HEK293 (cell line): ENCODE measurements at regions not wholly inside any gene's neighbourhood (a gene's known extent, or its start where the extent isn't known, plus 50 kb on each side); places are given as distances from the start of the nearest gene placed in this dataset.

Source experiments
- CTCF ChIP-seq: fragments of 450-650 bp; formaldehyde crosslinking; IDR thresholded peaks from 2 replicates; pipeline ENCODE4 v1.5.1; 2016; ENCODE audit warnings: missing biosample characterization, missing genetic modification characterization
- ZNF18 ChIP-seq: fragments of 450-650 bp; formaldehyde crosslinking; IDR thresholded peaks from 2 replicates; pipeline ENCODE4 v1.5.1; 2016; ENCODE audit warnings: missing biosample characterization, missing genetic modification characterization

DNA sequence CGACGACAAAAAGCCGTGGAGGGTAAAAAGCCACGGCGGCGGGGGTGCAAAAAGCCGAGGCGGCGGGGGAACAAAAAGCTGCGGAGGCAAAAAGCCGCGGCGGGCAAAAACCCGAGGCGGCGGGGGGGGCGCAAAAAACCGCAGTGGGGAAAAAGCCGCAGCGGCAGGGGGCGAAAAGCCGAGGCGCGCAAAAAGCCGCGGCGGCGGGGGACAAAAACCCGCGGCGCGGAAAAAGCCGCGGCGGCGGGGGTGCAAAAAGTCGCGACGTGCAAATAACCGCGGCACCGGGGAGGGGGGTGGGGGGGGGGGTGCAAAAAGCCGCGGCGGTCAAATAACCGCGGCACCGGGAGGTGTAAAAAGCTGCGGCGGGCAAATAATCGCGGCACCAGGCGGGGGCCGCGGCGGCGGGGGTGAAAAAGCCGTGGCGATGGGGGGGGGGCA, 511.5 kb downstream of the FOXD4L5 start:
- TF ChIP-seq CTCF (no peak), ZNF18 (tag by site-specific recombination) (no peak)
